Upper lobe of left lung (tissue), 4 donors: ENCODE measurements at regions not wholly inside any gene's neighbourhood (a gene's known extent, or its start where the extent isn't known, plus 50 kb on each side); places are given as distances from the start of the nearest gene placed in this dataset.

Source experiments
- CTCF ChIP-seq, 6 experiments: fragments of 450-650 bp in 4 of 6; fragments of 200-600 bp in 2 of 6; sonication (generic) in 2 of 6; IDR thresholded peaks; one replicate each; pipeline ENCODE4 v1.5.1; 2016 to 2019; ENCODE audit warnings: antibody characterized with exemption in 6 of 6
- POLR2A ChIP-seq, 4 donors: fragments of 450-650 bp; IDR thresholded peaks; one replicate each; pipeline ENCODE4 v1.5.1; 2016 to 2017; ENCODE audit warnings: antibody characterized with exemption in 4 of 4, mild to moderate bottlenecking in 2 of 4
- POLR2AphosphoS5 ChIP-seq, 2 donors: sonication (generic); formaldehyde crosslinking; IDR thresholded peaks; one replicate each; pipeline ENCODE4 v1.5.1; 2017; ENCODE audit warnings: antibody characterized with exemption in 2 of 2

- TF ChIP-seq CTCF (IDR thresholded peaks at IDR 0.05) = no peak
- TF ChIP-seq POLR2A (IDR thresholded peaks at IDR 0.05) = no peak
- TF ChIP-seq POLR2AphosphoS5 (IDR thresholded peaks at IDR 0.05) = no peak
These were observed 375.1 kb downstream of the NPHP4 start for GRCh38 chr1:5617179-5617520.
